H9 (cell line): ENCODE measurements at regions not wholly inside any gene's neighbourhood (a gene's known extent, or its start where the extent isn't known, plus 50 kb on each side); places are given as distances from the start of the nearest gene placed in this dataset.

Source experiments
- DNase-seq: peaks from one replicate; pipeline ENCODE4 v3.0.0-alpha.2; 2017
- H2AFZ ChIP-seq: one replicate; pipeline ENCODE4 v1.6.1; 2013; ENCODE audit warnings: mild to moderate bottlenecking, low read length, control low read depth, moderate library complexity
- H2AK5ac ChIP-seq: 2 replicates; pipeline ENCODE4 v1.6.1; 2013; ENCODE audit warnings: low read length, control low read depth, mixed read lengths; ENCODE audit not compliant: insufficient read length
- H2BK120ac ChIP-seq: one replicate; pipeline ENCODE4 v1.6.1; 2013; ENCODE audit warnings: low read depth, mild to moderate bottlenecking, low read length, control low read depth, inconsistent platforms; ENCODE audit not compliant: poor library complexity, severe bottlenecking
- H2BK12ac ChIP-seq: 2 replicates; pipeline ENCODE4 v1.6.1; 2013; ENCODE audit warnings: low read length, control low read depth, mixed read lengths, low read depth; ENCODE audit not compliant: insufficient read length
- H2BK15ac ChIP-seq: 2 replicates; pipeline ENCODE4 v1.6.1; 2013; ENCODE audit warnings: low read depth, low read length, control low read depth
- H2BK20ac ChIP-seq: one replicate; pipeline ENCODE4 v1.6.1; 2013; ENCODE audit warnings: low read depth, mild to moderate bottlenecking, low read length, control low read depth, inconsistent platforms; ENCODE audit not compliant: poor library complexity, severe bottlenecking
- H2BK5ac ChIP-seq: 2 replicates; pipeline ENCODE4 v1.6.1; 2013; ENCODE audit warnings: low read length, control low read depth, mixed read lengths; ENCODE audit not compliant: insufficient read length
- H3K14ac ChIP-seq: 2 replicates; pipeline ENCODE4 v1.6.1; 2013; ENCODE audit warnings: low read length, control low read depth; ENCODE audit not compliant: insufficient read depth
- H3K18ac ChIP-seq: 2 replicates; pipeline ENCODE4 v1.6.1; 2013; ENCODE audit warnings: low read depth, mild to moderate bottlenecking, mixed read lengths, low read length, control low read depth; ENCODE audit not compliant: insufficient read length
- H3K23ac ChIP-seq: 2 replicates; pipeline ENCODE4 v1.6.1; 2013; ENCODE audit warnings: low read length, control low read depth, mixed read lengths, low read depth; ENCODE audit not compliant: insufficient read length
- H3K23me2 ChIP-seq: 2 replicates; pipeline ENCODE4 v1.6.1; 2013; ENCODE audit warnings: low read depth, mild to moderate bottlenecking, mixed read lengths, low read length, control low read depth; ENCODE audit not compliant: insufficient read length, poor library complexity, severe bottlenecking
- H3K27ac ChIP-seq: 2 replicates; pipeline ENCODE4 v1.5.1; 2013; ENCODE audit warnings: low read length, control low read depth, mixed read lengths, low read depth; ENCODE audit not compliant: insufficient read length
- H3K27me3 ChIP-seq: 2 replicates; pipeline ENCODE4 v1.6.1; 2013; ENCODE audit warnings: low read length, control low read depth, inconsistent platforms; ENCODE audit not compliant: insufficient read depth
- H3K4ac ChIP-seq: 2 replicates; pipeline ENCODE4 v1.6.1; 2013; ENCODE audit warnings: low read depth, mild to moderate bottlenecking, control low read depth, inconsistent platforms, low read length, moderate library complexity
- H3K4me1 ChIP-seq: 2 replicates; pipeline ENCODE4 v1.6.1; 2013; ENCODE audit warnings: low read length, control low read depth, inconsistent platforms; ENCODE audit not compliant: insufficient read depth
- H3K4me2 ChIP-seq: 2 replicates; pipeline ENCODE4 v1.6.1; 2013; ENCODE audit warnings: low read length, control low read depth, mixed read lengths; ENCODE audit not compliant: insufficient read length, insufficient read depth
- H3K56ac ChIP-seq: 2 replicates; pipeline ENCODE4 v1.6.1; 2013; ENCODE audit warnings: low read depth, mild to moderate bottlenecking, mixed read lengths, low read length, control low read depth; ENCODE audit not compliant: insufficient read length
- H3K79me1 ChIP-seq: 2 replicates; pipeline ENCODE4 v1.6.1; 2013; ENCODE audit warnings: low read depth, mild to moderate bottlenecking, moderate library complexity, low read length, control low read depth, inconsistent platforms; ENCODE audit not compliant: insufficient read depth, poor library complexity, severe bottlenecking
- H3K79me2 ChIP-seq: 2 replicates; pipeline ENCODE4 v1.6.1; 2013; ENCODE audit warnings: low read length, control low read depth, inconsistent platforms; ENCODE audit not compliant: insufficient read depth
- H3K9ac ChIP-seq: 2 replicates; pipeline ENCODE4 v1.6.1; 2013; ENCODE audit warnings: low read length, control low read depth, mixed read lengths; ENCODE audit not compliant: insufficient read length; ENCODE audit errors: extremely low read depth
- H3K9me3 ChIP-seq: one replicate; pipeline ENCODE4 v1.6.1; 2013; ENCODE audit warnings: low read depth, low read length, inconsistent platforms; ENCODE audit not compliant: control insufficient read depth
- H3T11ph ChIP-seq: one replicate; pipeline ENCODE4 v1.6.1; 2013; ENCODE audit warnings: mild to moderate bottlenecking, low read length, control low read depth, inconsistent platforms
- H4K20me1 ChIP-seq: one replicate; pipeline ENCODE4 v1.6.1; 2013; ENCODE audit not compliant: control insufficient read depth, insufficient read length, insufficient read depth
- H4K5ac ChIP-seq: 2 replicates; pipeline ENCODE4 v1.6.1; 2013; ENCODE audit warnings: low read depth, mild to moderate bottlenecking, mixed read lengths, low read length, control low read depth; ENCODE audit not compliant: insufficient read length
- H4K8ac ChIP-seq: replicated peaks from 2 replicates; pipeline ENCODE4 v1.6.1; 2013; ENCODE audit warnings: low read length, control low read depth, mixed read lengths, low read depth; ENCODE audit not compliant: insufficient read length
- H4K91ac ChIP-seq: 2 replicates; pipeline ENCODE4 v1.6.1; 2013; ENCODE audit warnings: low read depth, mild to moderate bottlenecking, moderate library complexity, mixed read lengths, low read length, control low read depth; ENCODE audit not compliant: insufficient read length
- H3K27ac Mint-ChIP-seq, 3 experiments: 2 replicates in 2 of 3; 3 replicates in 1 of 3; pipeline ENCODE4 v1.8.0; 2020 to 2021; ENCODE audit warnings: mixed read lengths in 3 of 3, mild to moderate bottlenecking in 1 of 3, moderate library complexity in 1 of 3
- H3K27me3 Mint-ChIP-seq: 2 replicates; pipeline ENCODE4 v1.8.0; 2021; ENCODE audit warnings: low read depth, mild to moderate bottlenecking, moderate library complexity, mixed read lengths
- H3K36me3 Mint-ChIP-seq, 3 experiments: 2 replicates in 2 of 3; 3 replicates in 1 of 3; pipeline ENCODE4 v1.8.0; 2020 to 2021; ENCODE audit warnings: low read depth in 3 of 3, mixed read lengths in 3 of 3; ENCODE audit not compliant: insufficient read depth in 1 of 3
- H3K4me1 Mint-ChIP-seq, 2 experiments: 2 replicates each; pipeline ENCODE4 v1.8.0; 2020; ENCODE audit warnings: mixed read lengths in 2 of 2
- H3K4me3 Mint-ChIP-seq, 2 experiments: 2 replicates in 1 of 2; 3 replicates in 1 of 2; pipeline ENCODE4 v1.8.0; 2020 to 2021; ENCODE audit warnings: mild to moderate bottlenecking in 2 of 2, mixed read lengths in 2 of 2, moderate library complexity in 1 of 2
- H3K9me3 Mint-ChIP-seq, 2 experiments: 2 replicates in 1 of 2; 3 replicates in 1 of 2; pipeline ENCODE4 v1.8.0; 2020; ENCODE audit warnings: mild to moderate bottlenecking in 2 of 2, mixed read lengths in 2 of 2, moderate library complexity in 1 of 2
- CTCF ChIP-seq: fragments of 200-600 bp; sonication (generic); conservative IDR thresholded peaks from 3 replicates; pipeline ENCODE4 v1.8.0; 2021; ENCODE audit warnings: antibody characterized with exemption, mild to moderate bottlenecking
- WGBS: extraction: QIAGEN DNeasy Blood & Tissue Kit; methylation state at CpG from one replicate; pipeline ENCODE4 v1.1.7; 2013; ENCODE audit warnings: missing lambda C conversion rate, low lambda C conversion rate, mixed read lengths; ENCODE audit not compliant: insufficient read length; ENCODE audit errors: extremely low coverage; 5-methylcytosine and 5-hydroxymethylcytosine counted together

GRCh38 chr1:93021539-93022134 is 57.4 kb upstream of the MTF2 start:
- H2AFZ ChIP-seq = no peak overlapping the region
- no CpG with 5 or more reads among the region's 4 CpGs for WGBS

More at GRCh38 chr1:93021539-93022134, 57.4 kb upstream of the MTF2 start:
- H3K27ac Mint-ChIP-seq = no peak overlapping the region
- no peak overlapping the region for H3T11ph ChIP-seq
- H3K23me2 ChIP-seq = no peaks in the 10 kb centered on the region
- no peak overlapping the region for H2BK5ac ChIP-seq
- no peaks in the 10 kb centered on the region for H3K79me1 ChIP-seq
- H3K27me3 Mint-ChIP-seq = peaks cover 1% of the 10 kb centered on the region; the same call in 1 of the 2 replicates
- H3K23ac ChIP-seq = no peak overlapping the region
- peak; percentile 90 for TF ChIP-seq CTCF
- no peak overlapping the region for H3K14ac ChIP-seq
- H2AK5ac ChIP-seq = no peak overlapping the region
- H3K9me3 Mint-ChIP-seq = no peaks in the 10 kb centered on the region
- H3K4ac ChIP-seq = no peak overlapping the region
- no peaks in the 10 kb centered on the region for H3K4me1 ChIP-seq
- no peak overlapping the region for H2BK12ac ChIP-seq
- no peaks in the 10 kb centered on the region for H3K36me3 Mint-ChIP-seq
- no peak for DNase-seq
- H3K27me3 ChIP-seq = no peaks in the 10 kb centered on the region
- no peaks in the 10 kb centered on the region for H4K20me1 ChIP-seq
- H3K79me2 ChIP-seq = no peaks in the 10 kb centered on the region
- no peak overlapping the region for H3K56ac ChIP-seq
- H4K91ac ChIP-seq = no peak overlapping the region
- no peak overlapping the region for H3K4me3 Mint-ChIP-seq
- H3K4me2 ChIP-seq = no peak overlapping the region
- H3K27ac ChIP-seq = no peak overlapping the region
- H2BK120ac ChIP-seq = no peak overlapping the region
- no peak overlapping the region for H2BK20ac ChIP-seq
- H3K9ac ChIP-seq = no peak overlapping the region
- H2BK15ac ChIP-seq = no peak overlapping the region
- H4K5ac ChIP-seq = no peak overlapping the region
- H4K8ac ChIP-seq = no peak overlapping the region
- H3K18ac ChIP-seq = no peak overlapping the region
- H3K4me1 Mint-ChIP-seq = peaks cover 11 to 14% of the 10 kb centered on the region in 2 experiments
- H3K9me3 ChIP-seq = no peaks in the 10 kb centered on the region
